Heart left ventricle (tissue), 13 donors: ENCODE measurements at regions not wholly inside any gene's neighbourhood (a gene's known extent, or its start where the extent isn't known, plus 50 kb on each side); places are given as distances from the start of the nearest gene placed in this dataset.

Experiments
- POLR2A ChIP-seq, 2 donors: fragments of 450-650 bp; IDR thresholded peaks; one replicate each; pipeline ENCODE4 v1.6.1; 2017; ENCODE audit warnings: antibody characterized with exemption in 2 of 2, mild to moderate bottlenecking in 2 of 2, moderate library complexity in 2 of 2
- TF ChIP-seq, protein P1 (sequence below), 12 donors: fragments of 200-600 bp; sonication (generic) in 4 of 12; IDR thresholded peaks; one replicate each; pipeline versions ENCODE4 v1.5.0 to v1.8.0; 2018 to 2022; ENCODE audit warnings: antibody characterized with exemption in 12 of 12, mild to moderate bottlenecking in 5 of 12
- donor health status: ischemic (EF 13 %, LVEDD 7.1; RV severe dilation, severe dysfunction).
- donor health status: DM: no; HTN: yes; CAD: no.
- donor health status: DM: no; HTN: no; CAD: no.
- donor health status: ischemic (EF 25% LVEDD 6.9; RV normal size, moderate dysfunction).
- donor health status: ischemic (EF 25% LVEDD 5.7; RV mildly dilated, moderate dysfunction).
- donor health status: ischemic (EF 35%, LVEDD 5.7; RV mildly dilated, moderate dysfunction).
- donor health status: nonischemic (EF 11% LVEDD 7.7; RV severe dilation, severe dysfunction).
- donor health status: DM: yes; HTN: yes; CAD: no.
- donor health status: PGD.
- donor health status: ischemic (EF 29% LVEDD 5.4; RV normal size, mild dysfunction).
- donor health status: nonischemic (EF 23%, LVEDD 6.1; RV moderate dilation, normal function).

DNA sequence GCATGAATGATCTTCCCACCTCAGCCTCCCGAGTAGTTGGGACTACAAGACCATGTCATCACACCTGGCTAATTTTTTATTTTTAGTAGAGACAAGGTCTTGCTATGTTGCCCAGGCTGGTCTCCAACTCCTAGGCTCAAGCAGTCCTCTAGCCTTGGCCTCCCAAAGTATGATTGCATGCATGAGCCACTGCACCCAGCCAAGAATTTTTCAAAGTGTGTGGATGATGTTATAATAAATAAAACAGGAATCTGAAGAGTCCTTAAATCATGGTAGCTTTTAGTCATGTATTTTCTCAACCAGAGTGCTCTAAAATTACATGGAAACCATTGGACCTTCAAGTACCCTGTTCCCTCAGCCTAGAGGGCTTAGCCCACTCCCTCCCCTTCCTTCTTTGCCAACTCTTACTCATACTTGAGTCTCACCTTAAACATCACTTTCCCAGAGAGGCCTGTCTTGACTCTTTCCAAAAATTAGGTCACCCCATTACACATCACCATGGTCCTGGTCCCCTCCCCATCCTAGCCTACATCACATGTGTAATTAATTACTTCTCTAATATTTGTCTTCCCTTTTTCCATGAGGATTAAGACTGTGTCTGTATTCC, 52.2 kb upstream of the BICDL1 start:
- TF ChIP-seq, protein P1, sequence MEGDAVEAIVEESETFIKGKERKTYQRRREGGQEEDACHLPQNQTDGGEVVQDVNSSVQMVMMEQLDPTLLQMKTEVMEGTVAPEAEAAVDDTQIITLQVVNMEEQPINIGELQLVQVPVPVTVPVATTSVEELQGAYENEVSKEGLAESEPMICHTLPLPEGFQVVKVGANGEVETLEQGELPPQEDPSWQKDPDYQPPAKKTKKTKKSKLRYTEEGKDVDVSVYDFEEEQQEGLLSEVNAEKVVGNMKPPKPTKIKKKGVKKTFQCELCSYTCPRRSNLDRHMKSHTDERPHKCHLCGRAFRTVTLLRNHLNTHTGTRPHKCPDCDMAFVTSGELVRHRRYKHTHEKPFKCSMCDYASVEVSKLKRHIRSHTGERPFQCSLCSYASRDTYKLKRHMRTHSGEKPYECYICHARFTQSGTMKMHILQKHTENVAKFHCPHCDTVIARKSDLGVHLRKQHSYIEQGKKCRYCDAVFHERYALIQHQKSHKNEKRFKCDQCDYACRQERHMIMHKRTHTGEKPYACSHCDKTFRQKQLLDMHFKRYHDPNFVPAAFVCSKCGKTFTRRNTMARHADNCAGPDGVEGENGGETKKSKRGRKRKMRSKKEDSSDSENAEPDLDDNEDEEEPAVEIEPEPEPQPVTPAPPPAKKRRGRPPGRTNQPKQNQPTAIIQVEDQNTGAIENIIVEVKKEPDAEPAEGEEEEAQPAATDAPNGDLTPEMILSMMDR (IDR thresholded peaks at IDR 0.05) = no peak
- no peak for TF ChIP-seq POLR2A (IDR thresholded peaks at IDR 0.05)
